ENCODE measurements at regions not wholly inside any gene's neighbourhood (a gene's known extent, or its start where the extent isn't known, plus 50 kb on each side); places are given as distances from the start of the nearest gene placed in this dataset.

- Histone ChIP-seq H3K4me3 (ENCODE audit: low read depth, low read length) (no peak overlapping the region), H3K9me3 (ENCODE audit: control insufficient read depth, insufficient read depth, low read length) (peaks cover 16% of the 10 kb centered on the region; the same call in 1 of the 2 replicates), H3K27me3 (ENCODE audit: control insufficient read depth, insufficient read depth, low read length) (no peaks in the 10 kb centered on the region), H3K27ac (ENCODE audit: low read depth, low read length) (no peak overlapping the region)
- ChIA-PET POLR2A (no interaction called here), CTCF (interaction anchor here (0.6 to 0.7 kb wide), 2 partner anchors 21 to 188 kb away, joined by 3 read pairs; no protein-coding TSS in a partner anchor)
- no peak for TF ChIP-seq CTCF (IDR thresholded peaks at IDR 0.05; ENCODE audit: low read depth, low read length)
- DNase-seq (ENCODE audit: low read depth, low spot score): no peak
These were observed 106.2 kb downstream of the PTPRS start for GRCh38 chr19:5234412-5234811.

DNA sequence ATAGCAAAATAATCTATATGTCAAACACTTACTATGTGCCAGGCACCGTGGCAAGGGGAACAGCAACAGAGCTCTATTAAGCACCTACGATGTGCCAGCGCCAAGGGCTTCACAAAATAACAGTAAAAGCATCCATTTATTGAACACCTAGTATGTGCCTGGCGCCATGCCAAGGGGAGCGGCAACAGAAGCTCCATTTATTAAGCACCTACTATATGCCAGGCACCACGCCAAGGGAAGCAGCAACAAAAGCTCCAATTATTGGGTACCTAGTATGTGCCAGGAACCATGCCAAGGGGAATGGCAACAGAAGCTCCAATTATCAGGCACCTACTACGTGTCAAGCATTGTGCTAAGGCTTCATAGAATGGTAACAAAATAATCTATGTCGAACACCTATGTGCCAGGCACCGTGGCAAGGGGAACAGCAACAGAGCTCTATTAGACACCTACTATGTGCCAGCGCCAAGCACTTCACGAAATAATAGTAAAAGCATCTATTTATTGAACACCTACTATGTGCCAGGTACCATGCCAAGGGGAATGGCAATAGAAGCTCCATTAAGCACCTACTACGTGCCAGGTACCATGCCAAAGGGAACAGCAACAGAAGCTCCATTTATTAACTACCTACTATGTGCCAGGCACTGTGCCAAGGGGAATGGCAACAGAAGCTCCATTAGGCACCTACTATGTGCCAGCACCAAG, 107.7 kb downstream of the PTPRS start:
- H3K4me3 ChIP-seq (ENCODE audit: low read depth, low read length): no peak overlapping the region
- H3K27ac ChIP-seq (ENCODE audit: low read depth, low read length): no peak overlapping the region
- peaks cover 12% of the 10 kb centered on the region; the same call in 1 of the 2 replicates for H3K9me3 ChIP-seq (ENCODE audit: control insufficient read depth, insufficient read depth, low read length)
- POLR2A ChIA-PET: interaction anchor here (0.5 kb wide), 1 partner anchor 238 kb away, joined by 11 read pairs; no protein-coding TSS in a partner anchor
- TF ChIP-seq CTCF (IDR thresholded peaks at IDR 0.05; ENCODE audit: low read depth, low read length): no peak
- H3K27me3 ChIP-seq (ENCODE audit: control insufficient read depth, insufficient read depth, low read length): no peaks in the 10 kb centered on the region
- CTCF ChIA-PET: interaction anchor here (0.9 to 1.4 kb wide), 2 partner anchors 10 to 184 kb away, joined by 3 to 4 read pairs; no protein-coding TSS in a partner anchor
- DNase-seq (ENCODE audit: low read depth, low spot score): no peak

DNA sequence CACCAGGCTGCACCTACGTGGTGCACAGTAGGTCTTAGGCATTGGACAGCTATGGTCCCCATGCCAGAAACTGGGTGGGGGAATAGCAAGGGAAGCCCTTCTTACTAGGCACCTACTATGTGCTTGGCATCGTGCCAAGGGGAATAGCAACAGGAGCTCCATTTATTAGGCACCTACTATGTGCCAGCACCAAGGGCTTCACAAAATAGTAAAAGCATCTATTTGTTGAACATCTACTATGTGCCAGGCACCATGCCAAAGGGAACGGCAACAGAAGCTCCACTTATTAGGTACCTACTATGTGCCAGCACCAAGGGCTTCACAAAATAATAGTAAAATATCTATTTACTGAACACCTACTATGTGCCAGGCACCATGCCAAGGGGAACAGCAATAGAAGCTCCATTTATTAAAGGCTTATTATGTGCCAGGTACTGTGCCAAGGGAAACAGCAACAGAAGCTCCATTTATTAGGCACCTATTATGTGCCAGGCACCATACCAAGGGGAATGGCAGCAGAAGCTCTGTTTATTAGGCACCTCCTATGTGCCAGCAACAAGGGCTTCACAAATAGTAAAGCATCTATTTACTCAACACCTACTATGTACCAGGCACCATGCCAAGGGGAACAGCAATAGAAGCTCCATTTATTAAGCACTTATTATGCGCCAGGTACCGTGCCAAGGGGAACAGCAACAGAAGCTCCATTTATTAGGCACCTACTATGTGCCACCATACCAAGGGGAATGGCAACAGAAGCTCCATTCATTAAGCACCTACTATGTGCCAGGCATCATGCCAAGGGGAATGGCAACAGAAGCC, 108.5 kb downstream of the PTPRS start:
- DNase-seq (ENCODE audit: low read depth, low spot score): no peak
- Histone ChIP-seq H3K27me3 (ENCODE audit: control insufficient read depth, insufficient read depth, low read length) (no peaks in the 10 kb centered on the region), H3K4me3 (ENCODE audit: low read depth, low read length) (no peak overlapping the region), H3K9me3 (ENCODE audit: control insufficient read depth, insufficient read depth, low read length) (peaks cover 8% of the 10 kb centered on the region; the same call in 1 of the 2 replicates), H3K27ac (ENCODE audit: low read depth, low read length) (no peak overlapping the region)
- TF ChIP-seq CTCF (IDR thresholded peaks at IDR 0.05; ENCODE audit: low read depth, low read length): no peak
- POLR2A ChIA-PET: interaction anchor here (0.7 kb wide), 1 partner anchor 255 kb away, joined by 3 read pairs; no protein-coding TSS in a partner anchor
- CTCF ChIA-PET: interaction anchor here (0.9 to 1.4 kb wide), 2 partner anchors 9 to 184 kb away, joined by 3 to 4 read pairs; no protein-coding TSS in a partner anchor

- Histone ChIP-seq H3K4me3 (ENCODE audit: low read depth, low read length) (no peak overlapping the region), H3K27me3 (ENCODE audit: control insufficient read depth, insufficient read depth, low read length) (no peaks in the 10 kb centered on the region), H3K9me3 (ENCODE audit: control insufficient read depth, insufficient read depth, low read length) (peaks cover 6% of the 10 kb centered on the region; the same call in 1 of the 2 replicates), H3K27ac (ENCODE audit: low read depth, low read length) (no peak overlapping the region)
- ChIA-PET POLR2A (no interaction called here), CTCF (no interaction called here)
- DNase-seq (ENCODE audit: low read depth, low spot score): no peak
- no peak for TF ChIP-seq CTCF (IDR thresholded peaks at IDR 0.05; ENCODE audit: low read depth, low read length)
These were observed 109.7 kb downstream of the PTPRS start for GRCh38 chr19:5230730-5231555.
